SK-N-SH treated with all-trans-retinoic acid at 6 μM for 48 hours (cell line): ENCODE measurements at regions not wholly inside any gene's neighbourhood (a gene's known extent, or its start where the extent isn't known, plus 50 kb on each side); places are given as distances from the start of the nearest gene placed in this dataset.

Experiments used
- ATAC-seq: fragments of 200-7000 bp; cut with Tn5 transposase; 3 replicates; pipeline ENCODE4 v1.9.1; 2020; ENCODE audit warnings: mild to moderate bottlenecking, moderate library complexity
- ARNTL ChIP-seq: fragments of 450-650 bp; formaldehyde crosslinking; IDR thresholded peaks from 2 replicates; pipeline ENCODE4 v1.5.0; 2020; ENCODE audit warnings: low read depth, mild to moderate bottlenecking, moderate library complexity, borderline replicate concordance
- BACH2 ChIP-seq: fragments of 250-450 bp; sonication (Bioruptor Pico); IDR thresholded peaks from 2 replicates; pipeline ENCODE4 v1.9.0; 2021; ENCODE audit warnings: mild to moderate bottlenecking, borderline replicate concordance
- CREB5 ChIP-seq: fragments of 250-450 bp; sonication (Bioruptor Pico); IDR thresholded peaks from 2 replicates; pipeline ENCODE4 v1.5.1; 2020; ENCODE audit warnings: low read depth, mild to moderate bottlenecking, moderate library complexity
- ESRRG ChIP-seq: fragments of 250-450 bp; sonication (Bioruptor Pico); IDR thresholded peaks from 2 replicates; pipeline ENCODE4 v1.6.1; 2021; ENCODE audit warnings: mild to moderate bottlenecking
- GLIS3 ChIP-seq: fragments of 250-450 bp; sonication (Bioruptor Pico); IDR thresholded peaks from 2 replicates; pipeline ENCODE4 v1.5.0; 2020; ENCODE audit warnings: mild to moderate bottlenecking, moderate library complexity
- ISL1 ChIP-seq: fragments of 250-450 bp; sonication (Bioruptor Pico); IDR thresholded peaks from 2 replicates; pipeline ENCODE4 v2.1.2; 2022; ENCODE audit warnings: mild to moderate bottlenecking, moderate library complexity
- OSR1 ChIP-seq: fragments of 250-450 bp; sonication (Bioruptor Pico); IDR thresholded peaks from 2 replicates; pipeline ENCODE4 v1.8.0; 2022; ENCODE audit warnings: moderate library complexity, mild to moderate bottlenecking, inconsistent platforms
- POU6F1 ChIP-seq: fragments of 250-450 bp; sonication (Bioruptor Pico); IDR thresholded peaks from 2 replicates; pipeline ENCODE4 v1.8.0; 2021; ENCODE audit warnings: low read depth, mild to moderate bottlenecking, moderate library complexity, borderline replicate concordance
- PPARA ChIP-seq: fragments of 250-450 bp; sonication (Bioruptor Pico); IDR thresholded peaks from 2 replicates; pipeline ENCODE4 v1.5.0; 2020; ENCODE audit warnings: mild to moderate bottlenecking, borderline replicate concordance
- RARB ChIP-seq: fragments of 250-450 bp; sonication (Bioruptor Pico); IDR thresholded peaks from 2 replicates; pipeline ENCODE4 v1.8.0; 2021; ENCODE audit warnings: mild to moderate bottlenecking, moderate library complexity
- SNAI2 ChIP-seq: fragments of 250-450 bp; sonication (Bioruptor Pico); IDR thresholded peaks from 2 replicates; pipeline ENCODE4 v1.5.0; 2020; ENCODE audit warnings: mild to moderate bottlenecking, moderate library complexity
- TCF4 ChIP-seq: fragments of 250-450 bp; sonication (Bioruptor Pico); IDR thresholded peaks from 2 replicates; pipeline ENCODE4 v1.8.0; 2021; ENCODE audit warnings: mild to moderate bottlenecking, moderate library complexity, borderline replicate concordance
- TSHZ2 ChIP-seq: fragments of 250-450 bp; sonication (Bioruptor Pico); IDR thresholded peaks from 2 replicates; pipeline ENCODE4 v1.5.0; 2020; ENCODE audit warnings: mild to moderate bottlenecking, moderate library complexity
- ZC3H10 ChIP-seq: fragments of 250-450 bp; sonication (Bioruptor Pico); IDR thresholded peaks from 2 replicates; pipeline ENCODE4 v1.5.1; 2021; ENCODE audit warnings: mild to moderate bottlenecking, moderate library complexity
- ZFP3 ChIP-seq: fragments of 250-450 bp; sonication (Bioruptor Pico); IDR thresholded peaks from 2 replicates; pipeline ENCODE4 v1.5.0; 2020; ENCODE audit warnings: mild to moderate bottlenecking, moderate library complexity
- ZFP30 ChIP-seq: fragments of 450-650 bp; formaldehyde crosslinking; IDR thresholded peaks from 2 replicates; pipeline ENCODE4 v1.5.0; 2022; ENCODE audit warnings: mild to moderate bottlenecking, moderate library complexity
- ZNF70 ChIP-seq: fragments of 450-650 bp; formaldehyde crosslinking; IDR thresholded peaks from 2 replicates; pipeline ENCODE4 v1.5.0; 2020; ENCODE audit warnings: mild to moderate bottlenecking, moderate library complexity
- ZNF8 ChIP-seq: fragments of 450-650 bp; formaldehyde crosslinking; IDR thresholded peaks from 2 replicates; pipeline ENCODE4 v1.5.0; 2020; ENCODE audit warnings: mild to moderate bottlenecking, moderate library complexity
- TF ChIP-seq, protein P1 (sequence below): fragments of 250-450 bp; sonication (Bioruptor Pico); IDR thresholded peaks from 2 replicates; pipeline ENCODE4 v1.8.0; 2020; ENCODE audit warnings: mild to moderate bottlenecking, moderate library complexity, borderline replicate concordance
- TF ChIP-seq, protein P2 (sequence below): fragments of 250-450 bp; sonication (Bioruptor Pico); IDR thresholded peaks from 2 replicates; pipeline ENCODE4 v1.5.1; 2021; ENCODE audit warnings: mild to moderate bottlenecking, moderate library complexity

DNA sequence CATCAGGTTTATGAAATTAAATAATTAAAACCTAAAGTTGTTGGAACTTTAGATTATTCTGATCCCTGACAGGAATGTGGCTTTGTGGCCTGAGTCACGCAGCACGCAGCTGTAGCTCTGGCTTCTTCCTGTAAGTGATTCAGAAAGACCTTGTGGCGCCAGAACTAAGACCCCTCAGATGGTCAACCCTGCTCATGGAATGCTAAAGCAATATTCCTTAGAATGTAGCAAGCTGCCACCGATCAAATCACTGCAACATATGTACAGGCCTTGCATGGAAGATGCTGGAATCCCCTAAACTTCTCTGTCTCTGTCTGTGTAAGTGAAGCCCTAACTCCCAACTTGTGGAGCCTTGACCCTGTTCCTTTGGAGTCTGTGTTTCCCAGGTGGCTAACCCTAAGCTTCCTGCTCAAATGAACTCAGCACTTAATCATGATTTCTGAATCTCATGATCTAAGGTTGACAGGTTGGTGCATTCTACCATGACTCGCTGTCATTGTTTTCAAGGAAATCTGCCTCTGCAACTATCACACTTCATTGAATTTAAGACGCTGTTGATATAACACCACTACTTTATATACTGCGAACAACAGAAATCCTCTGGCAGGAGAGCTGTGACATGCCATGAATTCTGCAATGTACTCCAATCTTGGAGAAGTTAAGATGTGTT is 111.2 kb upstream of the CST7 start:
- ATAC-seq = no peak
- TF ChIP-seq ZC3H10 (CRISPR knock-in tag) (no peak), ZFP3 (CRISPR knock-in tag) (no peak), ZNF8 (CRISPR knock-in tag) (no peak), RARB (CRISPR knock-in tag) (no peak), SNAI2 (no peak)

DNA sequence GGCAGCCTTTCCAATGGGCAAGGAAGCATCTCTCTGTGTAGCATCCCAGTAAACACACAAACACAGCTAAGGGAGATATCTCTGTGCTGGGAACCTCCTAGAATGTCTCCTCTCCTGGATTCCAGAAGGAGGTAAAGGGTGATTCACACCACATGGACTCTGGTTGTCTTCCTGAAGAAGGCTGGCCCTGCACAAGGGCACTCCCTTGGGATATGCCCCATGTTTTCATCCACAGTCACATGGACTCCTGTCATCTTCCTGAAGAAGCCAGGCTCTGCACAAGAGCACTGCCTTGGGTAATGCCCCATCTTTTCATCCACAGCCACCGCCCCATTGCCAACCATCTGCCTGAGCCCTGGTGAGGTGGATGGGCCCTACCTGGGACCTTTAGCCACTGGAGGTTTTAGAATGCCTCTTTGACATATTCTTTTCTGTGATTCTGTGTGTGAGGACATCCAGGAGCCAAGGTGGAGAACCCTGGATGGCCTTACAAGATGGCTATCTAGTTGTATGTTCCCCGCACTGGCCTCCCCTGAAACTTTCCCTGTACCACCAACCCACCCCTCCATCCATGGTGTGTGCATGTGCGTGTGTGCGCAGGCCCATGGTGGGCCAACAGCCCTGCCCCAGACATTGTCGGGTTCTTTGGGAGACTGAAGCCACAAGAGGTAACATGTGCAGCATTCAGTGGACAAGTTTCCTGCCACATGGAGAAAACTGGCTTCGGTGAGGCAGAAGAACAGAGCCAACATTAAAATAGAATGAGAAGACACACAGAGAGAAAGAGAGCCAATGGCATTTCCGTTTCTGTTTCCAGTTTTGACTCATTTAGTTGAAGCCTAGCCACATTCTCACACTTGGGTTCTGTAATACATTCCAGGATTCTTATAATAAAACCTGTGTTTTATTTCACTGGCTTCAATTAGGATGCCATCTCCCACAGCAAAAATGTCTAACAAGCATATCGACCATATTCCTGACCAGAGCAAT is 110.2 kb upstream of the CST7 start:
- ATAC-seq = no peak
- TF ChIP-seq ISL1 (CRISPR knock-in tag) (no peak), ZNF70 (no peak), ZC3H10 (CRISPR knock-in tag) (no peak), ESRRG (no peak), CREB5 (CRISPR knock-in tag) (no peak), BACH2 (CRISPR knock-in tag) (no peak), SNAI2 (no peak), OSR1 (no peak), ARNTL (no peak), PPARA (CRISPR knock-in tag) (no peak), ZFP30 (no peak), RARB (CRISPR knock-in tag) (no peak)
- TF ChIP-seq, protein P1, sequence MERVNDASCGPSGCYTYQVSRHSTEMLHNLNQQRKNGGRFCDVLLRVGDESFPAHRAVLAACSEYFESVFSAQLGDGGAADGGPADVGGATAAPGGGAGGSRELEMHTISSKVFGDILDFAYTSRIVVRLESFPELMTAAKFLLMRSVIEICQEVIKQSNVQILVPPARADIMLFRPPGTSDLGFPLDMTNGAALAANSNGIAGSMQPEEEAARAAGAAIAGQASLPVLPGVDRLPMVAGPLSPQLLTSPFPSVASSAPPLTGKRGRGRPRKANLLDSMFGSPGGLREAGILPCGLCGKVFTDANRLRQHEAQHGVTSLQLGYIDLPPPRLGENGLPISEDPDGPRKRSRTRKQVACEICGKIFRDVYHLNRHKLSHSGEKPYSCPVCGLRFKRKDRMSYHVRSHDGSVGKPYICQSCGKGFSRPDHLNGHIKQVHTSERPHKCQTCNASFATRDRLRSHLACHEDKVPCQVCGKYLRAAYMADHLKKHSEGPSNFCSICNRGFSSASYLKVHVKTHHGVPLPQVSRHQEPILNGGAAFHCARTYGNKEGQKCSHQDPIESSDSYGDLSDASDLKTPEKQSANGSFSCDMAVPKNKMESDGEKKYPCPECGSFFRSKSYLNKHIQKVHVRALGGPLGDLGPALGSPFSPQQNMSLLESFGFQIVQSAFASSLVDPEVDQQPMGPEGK = no peak

DNA sequence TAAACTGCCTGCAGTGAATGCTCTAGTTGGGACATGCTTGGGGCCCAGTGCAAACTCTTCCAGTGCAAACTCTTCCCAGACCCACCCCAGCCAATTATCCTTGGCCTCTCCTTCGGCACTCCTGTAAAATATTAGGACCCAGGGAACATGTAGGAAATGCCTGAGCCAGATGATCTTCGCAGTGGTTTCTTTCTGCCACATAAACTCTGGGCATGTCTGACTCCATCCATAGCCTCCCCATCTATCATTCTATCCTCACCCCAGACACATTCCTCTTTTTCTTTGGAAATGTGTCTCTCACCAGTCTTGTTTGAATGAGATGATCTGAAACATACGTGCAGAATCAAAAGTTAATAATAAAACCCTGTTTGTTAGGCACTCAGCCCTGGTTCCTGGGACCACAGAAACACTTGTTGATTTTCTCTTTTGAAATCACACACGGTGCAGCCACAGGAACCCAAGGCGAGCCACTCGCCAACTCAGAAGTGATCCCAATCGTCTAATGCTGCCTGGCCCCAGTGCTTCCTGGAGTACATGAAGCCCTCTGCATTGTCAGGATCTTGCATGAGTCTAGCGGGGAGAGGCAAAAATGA is 108.9 kb upstream of the CST7 start:
- TF ChIP-seq SNAI2 = no peak
- no peak for TF ChIP-seq OSR1
- TF ChIP-seq ISL1 (CRISPR knock-in tag) = no peak
- no peak for TF ChIP-seq ARNTL
- TF ChIP-seq PPARA (CRISPR knock-in tag) = no peak
- TF ChIP-seq ZNF70 = no peak
- TF ChIP-seq TCF4 (CRISPR knock-in tag) = no peak
- TF ChIP-seq GLIS3 (CRISPR knock-in tag) = no peak
- TF ChIP-seq POU6F1 (CRISPR knock-in tag) = no peak
- TF ChIP-seq BACH2 (CRISPR knock-in tag) = no peak
- TF ChIP-seq, protein P2, sequence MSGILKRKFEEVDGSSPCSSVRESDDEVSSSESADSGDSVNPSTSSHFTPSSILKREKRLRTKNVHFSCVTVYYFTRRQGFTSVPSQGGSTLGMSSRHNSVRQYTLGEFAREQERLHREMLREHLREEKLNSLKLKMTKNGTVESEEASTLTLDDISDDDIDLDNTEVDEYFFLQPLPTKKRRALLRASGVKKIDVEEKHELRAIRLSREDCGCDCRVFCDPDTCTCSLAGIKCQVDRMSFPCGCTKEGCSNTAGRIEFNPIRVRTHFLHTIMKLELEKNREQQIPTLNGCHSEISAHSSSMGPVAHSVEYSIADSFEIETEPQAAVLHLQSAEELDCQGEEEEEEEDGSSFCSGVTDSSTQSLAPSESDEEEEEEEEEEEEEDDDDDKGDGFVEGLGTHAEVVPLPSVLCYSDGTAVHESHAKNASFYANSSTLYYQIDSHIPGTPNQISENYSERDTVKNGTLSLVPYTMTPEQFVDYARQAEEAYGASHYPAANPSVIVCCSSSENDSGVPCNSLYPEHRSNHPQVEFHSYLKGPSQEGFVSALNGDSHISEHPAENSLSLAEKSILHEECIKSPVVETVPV = no peak
- TF ChIP-seq ZFP30 = no peak
- no peak for TF ChIP-seq ZFP3 (CRISPR knock-in tag)
- ATAC-seq = no peak

DNA sequence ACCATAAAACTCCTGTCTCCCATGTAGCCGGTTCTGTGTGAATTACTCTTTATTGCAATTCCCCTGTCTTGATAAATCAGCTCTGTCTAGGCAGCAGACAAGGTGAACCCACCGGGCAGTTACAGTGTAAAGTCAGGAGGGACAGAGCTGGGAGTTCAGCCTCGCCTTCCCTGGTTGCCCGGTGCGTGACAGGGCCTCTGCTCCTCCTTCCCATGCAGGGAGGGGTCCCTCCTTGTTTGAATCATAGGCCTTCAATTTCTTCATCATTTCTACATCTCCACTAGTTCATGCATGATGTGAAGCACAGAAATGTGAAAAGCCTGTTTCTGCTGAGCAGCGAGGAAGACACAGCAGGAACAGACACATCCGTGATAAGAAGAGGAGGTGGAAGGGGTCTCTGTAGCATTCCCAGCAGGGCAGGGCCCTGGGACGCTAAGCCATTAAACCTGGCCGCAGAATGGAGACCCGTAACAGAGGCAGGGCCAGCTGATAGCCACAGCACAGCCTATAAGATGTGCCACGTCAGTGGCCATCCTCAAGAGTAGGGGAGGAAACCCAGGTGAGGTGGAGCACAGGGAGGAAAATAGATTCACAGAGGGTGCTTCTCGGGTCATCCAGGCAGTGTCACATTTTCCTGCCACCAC is 106.7 kb upstream of the CST7 start:
- TF ChIP-seq SNAI2 = no peak
- no peak for TF ChIP-seq ESRRG
- TF ChIP-seq ZFP3 (CRISPR knock-in tag) = no peak
- no peak for TF ChIP-seq POU6F1 (CRISPR knock-in tag)
- no peak for TF ChIP-seq TCF4 (CRISPR knock-in tag)
- TF ChIP-seq OSR1 = no peak
- no peak for TF ChIP-seq ARNTL
- no peak for TF ChIP-seq ZNF70
- no peak for TF ChIP-seq TSHZ2 (CRISPR knock-in tag)
- TF ChIP-seq, all 23 proteins: peak for 0
- no peak for ATAC-seq
